Vagina (tissue), 2 donors: ENCODE measurements at regions not wholly inside any gene's neighbourhood (a gene's known extent, or its start where the extent isn't known, plus 50 kb on each side); places are given as distances from the start of the nearest gene placed in this dataset.

Source experiments
- CTCF ChIP-seq, 3 experiments: fragments of 450-650 bp in 2 of 3; fragments of 200-600 bp in 1 of 3; sonication (generic) in 1 of 3; IDR thresholded peaks; one replicate each; pipeline ENCODE4 v1.5.1; 2017 to 2019; ENCODE audit warnings: antibody characterized with exemption in 3 of 3, mild to moderate bottlenecking in 2 of 3, moderate library complexity in 2 of 3
- POLR2AphosphoS5 ChIP-seq, 2 donors: sonication (generic); formaldehyde crosslinking; IDR thresholded peaks; one replicate each; pipeline ENCODE4 v1.9.0; 2017; ENCODE audit warnings: antibody characterized with exemption in 2 of 2, mild to moderate bottlenecking in 2 of 2, low read depth in 1 of 2; ENCODE audit not compliant: insufficient read depth in 1 of 2

GRCh38 chr4:1491328-1492141 is 85.3 kb upstream of the NKX1-1 start:
- TF ChIP-seq CTCF (IDR thresholded peaks at IDR 0.05) (no peak), POLR2AphosphoS5 (IDR thresholded peaks at IDR 0.05; ENCODE audit: insufficient read depth in 1 of 2, low read depth in 1 of 2) (no peak)
